ENCODE measurements at regions not wholly inside any gene's neighbourhood (a gene's known extent, or its start where the extent isn't known, plus 50 kb on each side); places are given as distances from the start of the nearest gene placed in this dataset.
"Not testable (repeated sequence)": the region's sequence is repeated elsewhere in the genome, so short reads cannot be mapped to it uniquely, and the experiment has no call there.

GRCh38 chr18:73677450-73677849 is 470.2 kb downstream of the FBXO15 start:
- no peak for DNase-seq
- H3K9me3 ChIP-seq = no peaks in the 10 kb centered on the region
- H3K4me1 ChIP-seq = no peaks in the 10 kb centered on the region
- H3K27me3 ChIP-seq = no peaks in the 10 kb centered on the region
- H3K27ac ChIP-seq = no peak overlapping the region
- H3K36me3 ChIP-seq = no peaks in the 10 kb centered on the region
- intact Hi-C loops (cut with DNase I) = no loop called here
- TF ChIP-seq POLR2AphosphoS5 (IDR thresholded peaks at IDR 0.05) (no peak), CTCF (IDR thresholded peaks at IDR 0.05) (no peak), POLR2A (IDR thresholded peaks at IDR 0.05) (no peak), EP300 (IDR thresholded peaks at IDR 0.05) (no peak)
- no peak overlapping the region for H3K4me3 ChIP-seq

GRCh38 chr18:73674125-73674865 is 473.3 kb downstream of the FBXO15 start:
- no peak overlapping the region for H3K27ac ChIP-seq
- TF ChIP-seq POLR2AphosphoS5 (IDR thresholded peaks at IDR 0.05) (no peak), POLR2A (IDR thresholded peaks at IDR 0.05) (no peak)
- no peaks in the 10 kb centered on the region for H3K4me1 ChIP-seq
- 73 to 86% methylated on average over 6 of the region's 6 CpGs for WGBS, 2 donors
- H3K4me3 ChIP-seq = no peak overlapping the region
- H3K27me3 ChIP-seq = no peaks in the 10 kb centered on the region
- intact Hi-C loops (cut with DNase I) = no loop called here
- no peaks in the 10 kb centered on the region for H3K36me3 ChIP-seq
- no peaks in the 10 kb centered on the region for H3K9me3 ChIP-seq
- DNase-seq = no peak

GRCh38 chr18:73671480-73671879 is 476.2 kb downstream of the FBXO15 start:
- DNase-seq; intact Hi-C loops (cut with DNase I); H3K4me3 ChIP-seq; H3K36me3 ChIP-seq; H3K9me3 ChIP-seq; H3K27ac ChIP-seq; H3K4me1 ChIP-seq; H3K27me3 ChIP-seq: not testable (repeated sequence)
- WGBS, 2 donors = 92 to 94% methylated on average over 8 of the region's 8 CpGs

- intact Hi-C loops (cut with DNase I) = no loop called here
- H3K4me1 ChIP-seq = no peaks in the 10 kb centered on the region
- H3K27me3 ChIP-seq = no peaks in the 10 kb centered on the region
- TF ChIP-seq EP300 (IDR thresholded peaks at IDR 0.05) (no peak), CTCF (IDR thresholded peaks at IDR 0.05) (no peak), POLR2A (IDR thresholded peaks at IDR 0.05) (no peak)
- no peak for DNase-seq
- H3K9me3 ChIP-seq = no peaks in the 10 kb centered on the region
- no peak overlapping the region for H3K4me3 ChIP-seq
- H3K36me3 ChIP-seq = no peaks in the 10 kb centered on the region
- H3K27ac ChIP-seq = no peak overlapping the region
- 48 to 77% methylated on average over 5 of the region's 5 CpGs for WGBS, 2 donors
Measured at GRCh38 chr18:73670524-73670923, 477.1 kb downstream of the FBXO15 start.

GRCh38 chr18:73670039-73670438 is 477.6 kb downstream of the FBXO15 start:
- Histone ChIP-seq H3K4me1 (no peaks in the 10 kb centered on the region), H3K9me3 (no peaks in the 10 kb centered on the region), H3K27ac (no peak overlapping the region), H3K4me3 (no peak overlapping the region), H3K27me3 (no peaks in the 10 kb centered on the region), H3K36me3 (no peaks in the 10 kb centered on the region)
- intact Hi-C loops (cut with DNase I) = no loop called here
- no peak for DNase-seq
- no peak for TF ChIP-seq POLR2AphosphoS5 (IDR thresholded peaks at IDR 0.05)
- no peak for TF ChIP-seq EP300 (IDR thresholded peaks at IDR 0.05)
- TF ChIP-seq CTCF (IDR thresholded peaks at IDR 0.05) = no peak
- no peak for TF ChIP-seq POLR2A (IDR thresholded peaks at IDR 0.05)

- H3K27me3 ChIP-seq = no peaks in the 10 kb centered on the region
- no peaks in the 10 kb centered on the region for H3K4me1 ChIP-seq
- intact Hi-C loops (cut with DNase I) = no loop called here
- H3K27ac ChIP-seq = no peak overlapping the region
- no peak for TF ChIP-seq POLR2A (IDR thresholded peaks at IDR 0.05)
- TF ChIP-seq POLR2AphosphoS5 (IDR thresholded peaks at IDR 0.05) = no peak
- TF ChIP-seq EP300 (IDR thresholded peaks at IDR 0.05) = no peak
- no peak for TF ChIP-seq CTCF (IDR thresholded peaks at IDR 0.05)
- no peaks in the 10 kb centered on the region for H3K36me3 ChIP-seq
- H3K4me3 ChIP-seq = no peak overlapping the region
- H3K9me3 ChIP-seq = no peaks in the 10 kb centered on the region
- no peak for DNase-seq
- 47 to 69% methylated on average over 6 of the region's 6 CpGs for WGBS, 2 donors
Measured at GRCh38 chr18:73669297-73669696, 478.3 kb downstream of the FBXO15 start.
